Lower lobe of right lung (tissue), 2 donors: ENCODE measurements at regions not wholly inside any gene's neighbourhood (a gene's known extent, or its start where the extent isn't known, plus 50 kb on each side); places are given as distances from the start of the nearest gene placed in this dataset.

Source experiments
- ATAC-seq, 2 donors: fragments of 200-7000 bp; cut with Tn5 transposase; one replicate each; pipeline ENCODE4 v1.9.1; 2020 to 2022; ENCODE audit warnings: mild to moderate bottlenecking in 2 of 2, moderate library complexity in 2 of 2
- DNase-seq: peaks from one replicate; pipeline ENCODE4 v3.0.0-alpha.2; 2020
- H3K27ac ChIP-seq: fragments of 200-600 bp; one replicate; pipeline ENCODE4 v1.8.0; 2022
- H3K27me3 ChIP-seq: fragments of 200-600 bp; one replicate; pipeline ENCODE4 v1.8.0; 2022; ENCODE audit warnings: low read depth
- H3K36me3 ChIP-seq: fragments of 200-600 bp; one replicate; pipeline ENCODE4 v1.8.0; 2022; ENCODE audit warnings: mild to moderate bottlenecking
- H3K4me1 ChIP-seq: fragments of 200-600 bp; one replicate; pipeline ENCODE4 v1.8.0; 2022
- H3K4me3 ChIP-seq: fragments of 200-600 bp; one replicate; pipeline ENCODE4 v1.8.0; 2022; ENCODE audit warnings: mild to moderate bottlenecking
- H3K9me3 ChIP-seq: fragments of 200-600 bp; one replicate; pipeline ENCODE4 v1.8.0; 2022
- intact Hi-C: fragments of 100-400 bp; cut with DNase I; formaldehyde crosslinking; loops from one replicate; pipeline ENCODE4 v1.11.0; 2022
- TF ChIP-seq, protein P1 (sequence below): fragments of 200-600 bp; IDR thresholded peaks from one replicate; pipeline ENCODE4 v1.8.0; 2022; ENCODE audit warnings: antibody characterized with exemption, mild to moderate bottlenecking
- donor health status: DM: no; HTN: yes; CAD: no; lungs with severe emphysema.

- Histone ChIP-seq H3K36me3 (no peaks in the 10 kb centered on the region), H3K27ac (no peak overlapping the region), H3K4me3 (no peak overlapping the region), H3K4me1 (no peaks in the 10 kb centered on the region), H3K9me3 (no peaks in the 10 kb centered on the region), H3K27me3 (no peaks in the 10 kb centered on the region)
- TF ChIP-seq, protein P1, sequence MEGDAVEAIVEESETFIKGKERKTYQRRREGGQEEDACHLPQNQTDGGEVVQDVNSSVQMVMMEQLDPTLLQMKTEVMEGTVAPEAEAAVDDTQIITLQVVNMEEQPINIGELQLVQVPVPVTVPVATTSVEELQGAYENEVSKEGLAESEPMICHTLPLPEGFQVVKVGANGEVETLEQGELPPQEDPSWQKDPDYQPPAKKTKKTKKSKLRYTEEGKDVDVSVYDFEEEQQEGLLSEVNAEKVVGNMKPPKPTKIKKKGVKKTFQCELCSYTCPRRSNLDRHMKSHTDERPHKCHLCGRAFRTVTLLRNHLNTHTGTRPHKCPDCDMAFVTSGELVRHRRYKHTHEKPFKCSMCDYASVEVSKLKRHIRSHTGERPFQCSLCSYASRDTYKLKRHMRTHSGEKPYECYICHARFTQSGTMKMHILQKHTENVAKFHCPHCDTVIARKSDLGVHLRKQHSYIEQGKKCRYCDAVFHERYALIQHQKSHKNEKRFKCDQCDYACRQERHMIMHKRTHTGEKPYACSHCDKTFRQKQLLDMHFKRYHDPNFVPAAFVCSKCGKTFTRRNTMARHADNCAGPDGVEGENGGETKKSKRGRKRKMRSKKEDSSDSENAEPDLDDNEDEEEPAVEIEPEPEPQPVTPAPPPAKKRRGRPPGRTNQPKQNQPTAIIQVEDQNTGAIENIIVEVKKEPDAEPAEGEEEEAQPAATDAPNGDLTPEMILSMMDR, result no peak
- DNase-seq (no peak), ATAC-seq (no peak)
- intact Hi-C loops, result no loop called here
These were observed 72.1 kb upstream of the MYCBP2 start for GRCh38 chr13:77398825-77399620.

DNA sequence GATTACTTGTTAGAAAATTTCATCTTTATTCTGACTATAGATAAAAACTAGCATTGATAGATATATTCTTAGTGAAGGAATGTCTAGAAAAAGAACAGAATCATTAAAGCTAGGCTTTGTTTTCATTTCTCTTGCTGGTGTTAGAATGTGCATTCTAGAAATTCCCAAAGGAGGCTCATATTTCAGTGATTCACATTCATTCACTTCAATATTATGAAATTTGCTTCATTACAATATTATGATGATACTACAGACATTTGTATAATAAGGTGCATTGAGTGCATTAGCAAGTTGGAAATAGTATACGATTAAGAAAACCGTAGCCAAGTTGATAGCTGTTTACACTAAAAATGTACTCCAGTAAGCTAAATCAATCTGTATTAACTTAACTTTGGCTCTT lies 70.7 kb upstream of the MYCBP2 start:
- intact Hi-C loops, result no loop called here
- no peak for ATAC-seq
- TF ChIP-seq, protein P1, result no peak
- DNase-seq, result no peak
- Histone ChIP-seq H3K27ac (no peak overlapping the region), H3K4me3 (no peak overlapping the region), H3K27me3 (no peaks in the 10 kb centered on the region), H3K4me1 (no peaks in the 10 kb centered on the region), H3K36me3 (no peaks in the 10 kb centered on the region), H3K9me3 (no peaks in the 10 kb centered on the region)

DNA sequence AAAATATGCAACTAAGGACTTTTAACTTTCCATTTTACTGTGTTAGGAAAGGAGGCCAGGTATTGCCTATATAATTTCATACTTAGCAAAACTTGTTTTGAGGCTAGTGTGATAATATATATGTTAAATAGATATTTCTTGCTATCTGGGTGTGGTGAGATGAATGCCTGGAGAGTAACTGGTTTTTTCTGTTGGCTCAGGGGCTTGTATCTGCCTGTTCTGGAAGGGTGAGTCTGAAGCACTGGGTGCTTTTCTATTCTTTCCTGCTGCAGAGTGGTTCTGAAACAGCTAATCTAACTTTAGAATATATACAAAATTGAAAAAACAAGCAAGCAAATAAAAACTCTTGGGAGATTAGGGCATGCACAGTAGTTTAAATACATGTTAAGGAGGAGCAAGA lies 64.6 kb upstream of the MYCBP2 start:
- Histone ChIP-seq H3K27me3 (no peaks in the 10 kb centered on the region), H3K27ac (no peak overlapping the region), H3K36me3 (no peaks in the 10 kb centered on the region), H3K9me3 (no peaks in the 10 kb centered on the region), H3K4me1 (no peaks in the 10 kb centered on the region), H3K4me3 (no peak overlapping the region)
- DNase-seq (no peak), ATAC-seq (no peak)
- TF ChIP-seq, protein P1, result no peak
- intact Hi-C loops, result no loop called here

GRCh38 chr13:77390391-77390790 lies 63.5 kb upstream of the MYCBP2 start:
- H3K9me3 ChIP-seq, result no peaks in the 10 kb centered on the region
- no peaks in the 10 kb centered on the region for H3K4me1 ChIP-seq
- no peak overlapping the region for H3K4me3 ChIP-seq
- intact Hi-C loops, result no loop called here
- H3K27me3 ChIP-seq, result no peaks in the 10 kb centered on the region
- ATAC-seq (no peak), DNase-seq (no peak)
- no peaks in the 10 kb centered on the region for H3K36me3 ChIP-seq
- H3K27ac ChIP-seq, result no peak overlapping the region
- TF ChIP-seq, protein P1, result no peak

DNA sequence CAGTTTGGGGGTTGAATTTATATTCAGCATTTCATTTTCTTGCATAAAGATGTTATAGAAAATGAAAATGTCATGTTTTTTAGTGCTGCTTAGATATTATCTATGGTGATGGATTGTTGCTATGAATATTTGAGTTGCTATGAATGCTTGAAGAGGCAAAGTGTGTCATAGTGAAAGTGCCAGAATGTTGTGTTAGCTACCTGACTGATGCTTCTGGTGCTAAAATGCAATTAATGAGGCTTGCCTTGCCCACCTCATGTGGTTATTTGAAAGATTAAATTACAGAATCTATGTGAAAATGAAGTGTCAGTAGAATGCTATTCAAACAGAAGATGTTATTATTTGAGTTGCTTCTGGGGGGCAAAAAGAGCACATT lies 62.7 kb upstream of the MYCBP2 start:
- no peak overlapping the region for H3K27ac ChIP-seq
- H3K27me3 ChIP-seq, result no peaks in the 10 kb centered on the region
- no peaks in the 10 kb centered on the region for H3K36me3 ChIP-seq
- ATAC-seq (no peak), DNase-seq (no peak)
- no peak overlapping the region for H3K4me3 ChIP-seq
- TF ChIP-seq, protein P1, result no peak
- H3K9me3 ChIP-seq, result no peaks in the 10 kb centered on the region
- H3K4me1 ChIP-seq, result no peaks in the 10 kb centered on the region
- intact Hi-C loops, result no loop called here
